Hepatocyte (in vitro differentiated cells): ENCODE measurements at regions not wholly inside any gene's neighbourhood (a gene's known extent, or its start where the extent isn't known, plus 50 kb on each side); places are given as distances from the start of the nearest gene placed in this dataset.

Experiments
- DNase-seq: peaks from one replicate; pipeline ENCODE4 v3.0.0-alpha.2; 2016; ENCODE audit warnings: low spot score
- H2AFZ ChIP-seq: fragments of 200-600 bp; sonication (generic); 2 replicates; pipeline ENCODE4 v1.6.0; 2016; ENCODE audit warnings: antibody characterized with exemption, mild to moderate bottlenecking
- H3K27ac ChIP-seq: fragments of 200-600 bp; sonication (generic); 2 replicates; pipeline ENCODE4 v1.5.1; 2016; ENCODE audit warnings: mild to moderate bottlenecking
- H3K27me3 ChIP-seq: fragments of 200-600 bp; sonication (generic); 2 replicates; pipeline ENCODE4 v1.6.1; 2016
- H3K36me3 ChIP-seq: fragments of 200-600 bp; sonication (generic); replicated peaks from 2 replicates; pipeline ENCODE4 v1.5.1; 2016; ENCODE audit warnings: low read depth; ENCODE audit not compliant: insufficient read depth
- H3K4me1 ChIP-seq: fragments of 200-600 bp; sonication (generic); 2 replicates; pipeline ENCODE4 v1.5.1; 2016; ENCODE audit warnings: mild to moderate bottlenecking, moderate library complexity; ENCODE audit not compliant: insufficient read depth
- H3K4me2 ChIP-seq: fragments of 200-600 bp; sonication (generic); 2 replicates; pipeline ENCODE4 v1.6.0; 2016
- H3K4me3 ChIP-seq: fragments of 200-600 bp; sonication (generic); 2 replicates; pipeline ENCODE4 v1.5.1; 2016; ENCODE audit warnings: mild to moderate bottlenecking
- H3K79me2 ChIP-seq: fragments of 200-600 bp; sonication (generic); 2 replicates; pipeline ENCODE4 v1.6.0; 2017; ENCODE audit warnings: mild to moderate bottlenecking
- H3K9me2 ChIP-seq: fragments of 200-600 bp; sonication (generic); replicated peaks from 2 replicates; pipeline ENCODE4 v1.6.0; 2017; ENCODE audit warnings: mild to moderate bottlenecking; ENCODE audit not compliant: insufficient read depth
- H3K9me3 ChIP-seq: fragments of 200-600 bp; sonication (generic); 2 replicates; pipeline ENCODE4 v1.5.1; 2016; ENCODE audit warnings: low read depth, mild to moderate bottlenecking
- H4K20me1 ChIP-seq: fragments of 200-600 bp; sonication (generic); 2 replicates; pipeline ENCODE4 v1.6.0; 2016; ENCODE audit warnings: mild to moderate bottlenecking; ENCODE audit not compliant: insufficient read depth, poor library complexity, severe bottlenecking
- CTCF ChIP-seq: fragments of 200-600 bp; sonication (generic); IDR thresholded peaks from 2 replicates; pipeline ENCODE4 v1.5.1; 2016; ENCODE audit warnings: antibody characterized with exemption, mild to moderate bottlenecking; ENCODE audit not compliant: poor library complexity
- EZH2 ChIP-seq: fragments of 200-600 bp; sonication (generic); IDR thresholded peaks from 2 replicates; pipeline ENCODE4 v1.6.1; 2016; ENCODE audit warnings: antibody characterized with exemption, mild to moderate bottlenecking, borderline replicate concordance
- EZH2phosphoT487 ChIP-seq: fragments of 200-600 bp; sonication (generic); IDR thresholded peaks from one replicate; pipeline ENCODE4 v1.6.1; 2018; ENCODE audit warnings: antibody characterized with exemption, mild to moderate bottlenecking, low read depth, moderate library complexity; ENCODE audit not compliant: unreplicated experiment, severe bottlenecking
- WGBS: methylation state at CpG from one replicate; pipeline ENCODE4 v1.1.6; 2016; ENCODE audit warnings: low lambda C conversion rate; ENCODE audit errors: missing lambda C conversion rate; 5-methylcytosine and 5-hydroxymethylcytosine counted together

GRCh38 chr10:60572511-60573194 is 183.0 kb upstream of the ANK3 start:
- H2AFZ ChIP-seq = peak overlapping the region; percentile 54
- DNase-seq = peak; percentile 66
- H3K4me3 ChIP-seq = peak overlapping the region; percentile 35
- no peaks in the 10 kb centered on the region for H4K20me1 ChIP-seq
- no peaks in the 10 kb centered on the region for H3K9me3 ChIP-seq
- H3K79me2 ChIP-seq = no peaks in the 10 kb centered on the region
- H3K27me3 ChIP-seq = no peaks in the 10 kb centered on the region
- H3K4me1 ChIP-seq = peaks cover 5% of the 10 kb centered on the region
- no peaks in the 10 kb centered on the region for H3K36me3 ChIP-seq
- H3K4me2 ChIP-seq = peak overlapping the region; percentile 76
- no peaks in the 10 kb centered on the region for H3K9me2 ChIP-seq
- 3% methylated on average over 12 of the region's 12 CpGs for WGBS
- TF ChIP-seq CTCF (no peak), EZH2 (no peak), EZH2phosphoT487 (no peak)
- H3K27ac ChIP-seq = peak overlapping the region; percentile 57

GRCh38 chr10:60570896-60571295 is 181.2 kb upstream of the ANK3 start:
- Histone ChIP-seq H2AFZ (no peak overlapping the region), H3K79me2 (no peaks in the 10 kb centered on the region), H3K4me3 (no peak overlapping the region), H3K27me3 (no peaks in the 10 kb centered on the region), H3K4me1 (peaks cover 5% of the 10 kb centered on the region), H3K9me3 (peaks cover 4% of the 10 kb centered on the region), H3K27ac (no peak overlapping the region), H4K20me1 (no peaks in the 10 kb centered on the region), H3K9me2 (no peaks in the 10 kb centered on the region), H3K4me2 (no peak overlapping the region), H3K36me3 (no peaks in the 10 kb centered on the region)
- WGBS = 89% methylated on average over 4 of the region's 4 CpGs
- TF ChIP-seq CTCF = no peak
- no peak for TF ChIP-seq EZH2
- TF ChIP-seq EZH2phosphoT487 = no peak
- DNase-seq = no peak

GRCh38 chr10:60570272-60570865 is 180.7 kb upstream of the ANK3 start:
- Histone ChIP-seq H3K4me1 (peaks cover 5% of the 10 kb centered on the region), H3K4me2 (no peak overlapping the region), H2AFZ (no peak overlapping the region), H3K4me3 (no peak overlapping the region), H3K36me3 (no peaks in the 10 kb centered on the region), H3K9me3 (peaks cover 4% of the 10 kb centered on the region), H3K27ac (no peak overlapping the region), H3K9me2 (no peaks in the 10 kb centered on the region), H3K79me2 (no peaks in the 10 kb centered on the region), H3K27me3 (no peaks in the 10 kb centered on the region), H4K20me1 (no peaks in the 10 kb centered on the region)
- DNase-seq = no peak
- TF ChIP-seq EZH2phosphoT487 (no peak), EZH2 (no peak), CTCF (no peak)
- 65% methylated on average over 1 of the region's 1 CpG for WGBS
